ENCODE measurements at regions not wholly inside any gene's neighbourhood (a gene's known extent, or its start where the extent isn't known, plus 50 kb on each side); places are given as distances from the start of the nearest gene placed in this dataset.

GRCh38 chr7:35333265-35333664 is 79.4 kb upstream of the TBX20 start:
- ChIA-PET POLR2A (ENCODE audit: unreplicated experiment) (no interaction called here), CTCF (no interaction called here)
- Histone ChIP-seq H3K36me3 (ENCODE audit: control insufficient read depth, insufficient read depth, low read length) (no peaks in the 10 kb centered on the region), H3K56ac (ENCODE audit: extremely low read depth, insufficient read depth, low read length) (no peak overlapping the region), H3K18ac (ENCODE audit: low read depth, low read length) (no peak overlapping the region), H4K5ac (ENCODE audit: low read depth, low read length) (no peak overlapping the region), H4K8ac (ENCODE audit: low read depth in 2 of 2, low read length in 2 of 2) (no peak overlapping the region), H3K9ac (ENCODE audit: low read depth, low read length) (no peak overlapping the region), H2BK20ac (ENCODE audit: low read depth, low read length) (no peak overlapping the region), H3K23ac (ENCODE audit: low read depth, low read length) (no peak overlapping the region), H3K4me3 (ENCODE audit: insufficient read depth, low read depth, low read length) (no peak overlapping the region), H3K9me3 (ENCODE audit: control insufficient read depth, insufficient read depth, low read length) (no peaks in the 10 kb centered on the region), H3K27me3 (ENCODE audit: control insufficient read depth, insufficient read depth, low read length) (no peaks in the 10 kb centered on the region), H2BK15ac (ENCODE audit: low read depth, low read length) (no peak overlapping the region), H2BK120ac (ENCODE audit: low read depth, low read length) (no peak overlapping the region), H3K9me1 (ENCODE audit: insufficient read depth, low read length) (no peaks in the 10 kb centered on the region), H2AK9ac (replicated peaks; ENCODE audit: low read depth, low read length, poor library complexity) (no peak overlapping the region), H3K14ac (replicated peaks; ENCODE audit: low read depth, low read length) (no peak overlapping the region), H3K4me1 (ENCODE audit: control insufficient read depth, insufficient read depth, low read length) (no peaks in the 10 kb centered on the region), H2AK5ac (ENCODE audit: low read depth, low read length) (no peak overlapping the region), H2AFZ (replicated peaks; ENCODE audit: low read length, poor library complexity) (no peak overlapping the region), H4K20me1 (ENCODE audit: insufficient read depth, low read length) (no peaks in the 10 kb centered on the region), H3K79me1 (ENCODE audit: low read depth in 1 of 2, low read length in 2 of 2) (no peaks in the 10 kb centered on the region), H4K91ac (ENCODE audit: insufficient read depth, low read depth, low read length) (no peak overlapping the region), H3K4me2 (ENCODE audit: low read depth, low read length) (no peak overlapping the region), H2BK5ac (ENCODE audit: low read depth, low read length, poor library complexity, severe bottlenecking) (no peak overlapping the region), H3K27ac (ENCODE audit: insufficient read depth, low read length) (no peak overlapping the region), H3K4ac (ENCODE audit: low read depth, low read length) (no peak overlapping the region)
- no TSS peak for BruUV-seq (replicated peaks)
- TF ChIP-seq RFX5 (IDR thresholded peaks at IDR 0.05; ENCODE audit: low read depth, low read length) (no peak), MAFK (IDR thresholded peaks at IDR 0.05; ENCODE audit: low read depth, low read length) (no peak), POLR2A (IDR thresholded peaks at IDR 0.05; ENCODE audit: low read depth, low read length) (no peak), SMC3 (IDR thresholded peaks at IDR 0.05; ENCODE audit: low read depth, low read length) (no peak), BHLHE40 (IDR thresholded peaks at IDR 0.05; ENCODE audit: low read depth, low read length) (no peak), MXI1 (IDR thresholded peaks at IDR 0.05; ENCODE audit: borderline replicate concordance, low read depth, low read length) (no peak), CEBPB (IDR thresholded peaks at IDR 0.05; ENCODE audit: low read depth, low read length) (no peak), NFE2L2 (IDR thresholded peaks at IDR 0.05; ENCODE audit: low read depth, low read length) (no peak), RCOR1 (IDR thresholded peaks at IDR 0.05; ENCODE audit: insufficient replicate concordance, low read length) (no peak), ELK1 (IDR thresholded peaks at IDR 0.05; ENCODE audit: borderline replicate concordance, low read depth, low read length) (no peak), CHD1 (IDR thresholded peaks at IDR 0.05; ENCODE audit: low read depth, low read length) (no peak), FOS (IDR thresholded peaks at IDR 0.05; ENCODE audit: low read depth, low read length) (no peak)
- no peak for ATAC-seq (ENCODE audit: low read depth)
- dilution Hi-C loops (cut with HindIII; ENCODE audit: low sequenced_read_pairs, unreplicated experiment) = no loop called here
- in situ Hi-C loops (cut with MboI; ENCODE audit: low sequenced_read_pairs) = no loop called here
- intact Hi-C loops (cut with micrococcal nuclease) = no loop called here
- DNase-seq = no peak
- no CpG with 5 or more reads among the region's 3 CpGs for WGBS, 2 experiments (ENCODE audit: extremely low coverage in 2 of 2, insufficient read length in 1 of 2)

All from IMR-90 (cell line).